ENCODE measurements at regions not wholly inside any gene's neighbourhood (a gene's known extent, or its start where the extent isn't known, plus 50 kb on each side); places are given as distances from the start of the nearest gene placed in this dataset.

DNA sequence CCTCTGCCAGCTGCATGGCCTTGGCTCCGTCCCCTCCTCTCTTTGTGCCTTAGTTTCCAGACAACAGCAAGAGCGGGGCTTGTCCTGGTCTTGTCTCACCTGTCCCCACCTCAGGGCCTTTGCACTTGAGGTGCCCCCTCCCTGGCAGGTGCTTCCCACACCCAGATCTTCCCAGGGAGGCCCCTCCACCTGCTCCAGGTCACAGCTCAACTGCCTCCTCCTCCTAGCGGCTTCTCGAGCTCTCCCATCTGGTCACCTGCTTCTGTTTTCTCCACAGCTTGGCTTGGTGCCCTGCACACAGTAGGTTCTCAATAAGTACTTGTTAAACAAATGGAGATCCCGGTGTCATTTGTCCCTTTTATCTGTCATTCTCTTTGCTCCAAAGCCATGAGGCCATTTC is 64.3 kb upstream of the ZNF716 start:
- H2BK5ac ChIP-seq (ENCODE audit: low read depth, low read length) = no peak overlapping the region
- no peak overlapping the region for H3K4me2 ChIP-seq (ENCODE audit: insufficient read depth in 1 of 2, low read depth in 2 of 2, low read length in 2 of 2)
- 85% methylated on average over 4 of the region's 5 CpGs; no CpG with 5 or more reads in 1 of the 2 experiments for WGBS, 2 experiments (ENCODE audit: extremely low coverage in 1 of 2, insufficient coverage in 1 of 2, insufficient read length in 1 of 2, insufficient replicate concordance in 2 of 2, low coverage in 1 of 2, low lambda C conversion rate in 2 of 2, missing lambda C conversion rate in 1 of 2)
- H4K8ac ChIP-seq (ENCODE audit: extremely low read depth, insufficient read depth, low read length) = no peak overlapping the region
- peaks cover 76 to 97% of the 10 kb centered on the region in 2 experiments for H3K9me3 ChIP-seq (ENCODE audit: insufficient read depth in 2 of 2, low read depth in 1 of 2, low read length in 1 of 2)
- no peak overlapping the region for H4K91ac ChIP-seq (replicated peaks; ENCODE audit: insufficient read length, low read length)
- no peak overlapping the region for H2AFZ ChIP-seq (ENCODE audit: low read length)
- no peak overlapping the region for H2BK120ac ChIP-seq (replicated peaks; ENCODE audit: low read depth, low read length)
- H2BK20ac ChIP-seq (ENCODE audit: low read length) = no peak overlapping the region
- H3K4ac ChIP-seq (replicated peaks; ENCODE audit: insufficient read length, low read depth, low read length) = no peak overlapping the region
- no peak overlapping the region for H2BK12ac ChIP-seq (ENCODE audit: low read depth, low read length)
- no peak overlapping the region for H2AK5ac ChIP-seq (ENCODE audit: low read depth, low read length)
- H3K56ac ChIP-seq (replicated peaks; ENCODE audit: insufficient read length, low read depth, low read length) = no peak overlapping the region
- no peaks in the 10 kb centered on the region for H3K27me3 ChIP-seq (replicated peaks in 1 of 4; ENCODE audit: control insufficient read depth in 3 of 4, extremely low read depth in 1 of 4, insufficient read depth in 3 of 4, low read length in 3 of 4)
- DNase-seq (ENCODE audit: low read depth in 1 of 2, low spot score in 2 of 2) (no peak), FAIRE-seq (no peak)
- no peaks in the 10 kb centered on the region for H3K79me2 ChIP-seq (ENCODE audit: control insufficient read depth in 1 of 2, insufficient read depth in 2 of 2, low read length in 2 of 2)
- no peak overlapping the region for H3K18ac ChIP-seq (ENCODE audit: extremely low read depth, low read length)
- no peaks in the 10 kb centered on the region for H3K79me1 ChIP-seq (ENCODE audit: low read depth, low read length)
- no peak overlapping the region for H3K4me3 ChIP-seq (ENCODE audit: extremely low read depth in 1 of 4, insufficient read depth in 2 of 4, low read depth in 3 of 4, low read length in 4 of 4)
- no peaks in the 10 kb centered on the region for H4K20me1 ChIP-seq (replicated peaks in 1 of 2; ENCODE audit: control insufficient read depth in 1 of 2, insufficient read depth in 2 of 2, low read length in 2 of 2)
- H3K14ac ChIP-seq (ENCODE audit: insufficient read length) = no peak overlapping the region
- H3K23ac ChIP-seq (ENCODE audit: insufficient read length) = no peak overlapping the region
- H3K4me1 ChIP-seq (replicated peaks in 1 of 4; ENCODE audit: control insufficient read depth in 3 of 4, insufficient read depth in 4 of 4, low read length in 3 of 4) = no peaks in the 10 kb centered on the region
- no peak overlapping the region for H3K27ac ChIP-seq (ENCODE audit: low read depth, low read length)
- ChIA-PET CTCF (ENCODE audit: partially characterized antibody) (no interaction called here), POLR2A (ENCODE audit: partially characterized antibody) (no interaction called here)
- H3K9ac ChIP-seq (replicated peaks in 1 of 4; ENCODE audit: extremely low read depth in 1 of 4, low read depth in 3 of 4, low read length in 3 of 4) = no peak overlapping the region
- no peak overlapping the region for H4K5ac ChIP-seq (ENCODE audit: insufficient read length, low read depth, low read length)
- no peaks in the 10 kb centered on the region for H3K36me3 ChIP-seq (ENCODE audit: control insufficient read depth in 2 of 4, insufficient read depth in 4 of 4, low read length in 3 of 4)
- H3K23me2 ChIP-seq (ENCODE audit: low read depth, low read length) = no peaks in the 10 kb centered on the region; the same call in 1 of the 2 replicates
- no peak overlapping the region for H2BK15ac ChIP-seq (ENCODE audit: low read length)
- TF ChIP-seq RAD21 (IDR thresholded peaks at IDR 0.05 in 1 of 2, conservative IDR thresholded peaks at IDR 0.05 in 1 of 2; ENCODE audit: low read depth in 2 of 2, low read length in 2 of 2) (no peak), TEAD4 (IDR thresholded peaks at IDR 0.05; ENCODE audit: low read depth, low read length) (no peak), EGR1 (IDR thresholded peaks at IDR 0.05; ENCODE audit: borderline replicate concordance, low read depth, low read length) (no peak), SIX5 (IDR thresholded peaks at IDR 0.05; ENCODE audit: low read depth, low read length) (no peak), ZNF274 (IDR thresholded peaks at IDR 0.05; ENCODE audit: borderline replicate concordance, extremely low read depth, low read length) (no peak), ATF2 (IDR thresholded peaks at IDR 0.05; ENCODE audit: low read length) (no peak), CTCF (IDR thresholded peaks at IDR 0.05; ENCODE audit: control extremely low read depth in 1 of 3, insufficient read depth in 1 of 3, low read depth in 1 of 3, low read length in 3 of 3) (no peak)
- TF ChIP-seq, protein P1, sequence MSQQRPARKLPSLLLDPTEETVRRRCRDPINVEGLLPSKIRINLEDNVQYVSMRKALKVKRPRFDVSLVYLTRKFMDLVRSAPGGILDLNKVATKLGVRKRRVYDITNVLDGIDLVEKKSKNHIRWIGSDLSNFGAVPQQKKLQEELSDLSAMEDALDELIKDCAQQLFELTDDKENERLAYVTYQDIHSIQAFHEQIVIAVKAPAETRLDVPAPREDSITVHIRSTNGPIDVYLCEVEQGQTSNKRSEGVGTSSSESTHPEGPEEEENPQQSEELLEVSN (IDR thresholded peaks at IDR 0.05) = no peak

Data from H1 (cell line).